ENCODE measurements at regions not wholly inside any gene's neighbourhood (a gene's known extent, or its start where the extent isn't known, plus 50 kb on each side); places are given as distances from the start of the nearest gene placed in this dataset.

GRCh38 chrX:95330292-95330691, 1354.3 kb upstream of the DIAPH2 start:
- Histone ChIP-seq H3K4me3 (ENCODE audit: extremely low read depth in 1 of 4, insufficient read depth in 2 of 4, low read depth in 3 of 4, low read length in 4 of 4) (no peak overlapping the region), H3K23me2 (ENCODE audit: low read depth, low read length) (no peaks in the 10 kb centered on the region), H3K56ac (replicated peaks; ENCODE audit: insufficient read length, low read depth, low read length) (no peak overlapping the region), H3K36me3 (ENCODE audit: control insufficient read depth in 2 of 4, insufficient read depth in 4 of 4, low read length in 3 of 4) (no peaks in the 10 kb centered on the region), H2BK5ac (ENCODE audit: low read depth, low read length) (no peak overlapping the region), H3K23ac (ENCODE audit: insufficient read length) (no peak overlapping the region), H2BK15ac (ENCODE audit: low read length) (no peak overlapping the region), H3K9ac (replicated peaks in 1 of 4; ENCODE audit: extremely low read depth in 1 of 4, low read depth in 3 of 4, low read length in 3 of 4) (no peak overlapping the region), H2AFZ (ENCODE audit: low read length) (no peak overlapping the region), H4K8ac (ENCODE audit: extremely low read depth, insufficient read depth, low read length) (no peak overlapping the region), H3K14ac (ENCODE audit: insufficient read length) (no peak overlapping the region), H2BK120ac (replicated peaks; ENCODE audit: low read depth, low read length) (no peak overlapping the region), H2BK20ac (ENCODE audit: low read length) (no peak overlapping the region), H3K4me1 (replicated peaks in 1 of 4; ENCODE audit: control insufficient read depth in 3 of 4, insufficient read depth in 4 of 4, low read length in 3 of 4) (no peaks in the 10 kb centered on the region), H4K91ac (replicated peaks; ENCODE audit: insufficient read length, low read length) (no peak overlapping the region), H3K27ac (ENCODE audit: low read depth, low read length) (no peak overlapping the region), H3K9me3 (ENCODE audit: insufficient read depth in 2 of 2, low read depth in 1 of 2, low read length in 1 of 2) (no peaks in the 10 kb centered on the region), H3K79me2 (ENCODE audit: control insufficient read depth in 1 of 2, insufficient read depth in 2 of 2, low read length in 2 of 2) (no peaks in the 10 kb centered on the region), H2BK12ac (ENCODE audit: low read depth, low read length) (no peak overlapping the region), H4K20me1 (replicated peaks in 1 of 2; ENCODE audit: control insufficient read depth in 1 of 2, insufficient read depth in 2 of 2, low read length in 2 of 2) (no peaks in the 10 kb centered on the region), H2AK5ac (ENCODE audit: low read depth, low read length) (no peak overlapping the region), H3K79me1 (ENCODE audit: low read depth, low read length) (no peaks in the 10 kb centered on the region), H3K4ac (replicated peaks; ENCODE audit: insufficient read length, low read depth, low read length) (no peak overlapping the region), H3K27me3 (replicated peaks in 1 of 4; ENCODE audit: control insufficient read depth in 3 of 4, extremely low read depth in 1 of 4, insufficient read depth in 3 of 4, low read length in 3 of 4) (no peaks in the 10 kb centered on the region), H3K18ac (ENCODE audit: extremely low read depth, low read length) (no peak overlapping the region), H3K4me2 (ENCODE audit: insufficient read depth in 1 of 2, low read depth in 2 of 2, low read length in 2 of 2) (no peak overlapping the region), H4K5ac (ENCODE audit: insufficient read length, low read depth, low read length) (no peak overlapping the region)
- WGBS, 2 experiments (ENCODE audit: extremely low coverage in 1 of 2, insufficient coverage in 1 of 2, insufficient read length in 1 of 2, insufficient replicate concordance in 2 of 2, low coverage in 1 of 2, low lambda C conversion rate in 2 of 2, missing lambda C conversion rate in 1 of 2), result no CpG with 5 or more reads among the region's 2 CpGs
- CTCF ChIA-PET (ENCODE audit: partially characterized antibody), result interaction anchor here (1.1 kb wide), 1 partner anchor 11 kb away, joined by 4 read pairs; no protein-coding TSS in a partner anchor
- DNase-seq (ENCODE audit: low read depth in 1 of 2, low spot score in 2 of 2) (no peak), FAIRE-seq (no peak)
- POLR2A ChIA-PET (ENCODE audit: partially characterized antibody), result no interaction called here
- TF ChIP-seq YY1 (IDR thresholded peaks at IDR 0.05; ENCODE audit: low read depth, low read length), result no peak
- TF ChIP-seq JUND (IDR thresholded peaks at IDR 0.05; ENCODE audit: low read length), result no peak
- TF ChIP-seq KDM4A (IDR thresholded peaks at IDR 0.05; ENCODE audit: low read depth, low read length, severe bottlenecking), result no peak
- no peak for TF ChIP-seq CHD1 (IDR thresholded peaks at IDR 0.05; ENCODE audit: low read depth, low read length)
- no peak for TF ChIP-seq TBP (IDR thresholded peaks at IDR 0.05; ENCODE audit: low read depth, low read length)
- TF ChIP-seq MAX (IDR thresholded peaks at IDR 0.05), result no peak
- TF ChIP-seq BACH1 (IDR thresholded peaks at IDR 0.05; ENCODE audit: low read length), result no peak
- no peak for TF ChIP-seq SP4 (IDR thresholded peaks at IDR 0.05; ENCODE audit: low read length)
- no peak for TF ChIP-seq TEAD4 (IDR thresholded peaks at IDR 0.05; ENCODE audit: low read depth, low read length)
- no peak for TF ChIP-seq ATF3 (IDR thresholded peaks at IDR 0.05; ENCODE audit: insufficient read depth, low read depth, low read length)
- TF ChIP-seq RNF2 (IDR thresholded peaks at IDR 0.05; ENCODE audit: borderline replicate concordance, low read depth, low read length, missing control alignments, poor library complexity, severe bottlenecking), result no peak
- TF ChIP-seq NANOG (IDR thresholded peaks at IDR 0.05; ENCODE audit: insufficient read depth, low read depth, low read length, poor library complexity, severe bottlenecking), result no peak
- TF ChIP-seq SIRT6 (IDR thresholded peaks at IDR 0.05; ENCODE audit: low read length), result no peak

Measured in H1 (cell line).